ENCODE measurements at regions not wholly inside any gene's neighbourhood (a gene's known extent, or its start where the extent isn't known, plus 50 kb on each side); places are given as distances from the start of the nearest gene placed in this dataset.

DNA sequence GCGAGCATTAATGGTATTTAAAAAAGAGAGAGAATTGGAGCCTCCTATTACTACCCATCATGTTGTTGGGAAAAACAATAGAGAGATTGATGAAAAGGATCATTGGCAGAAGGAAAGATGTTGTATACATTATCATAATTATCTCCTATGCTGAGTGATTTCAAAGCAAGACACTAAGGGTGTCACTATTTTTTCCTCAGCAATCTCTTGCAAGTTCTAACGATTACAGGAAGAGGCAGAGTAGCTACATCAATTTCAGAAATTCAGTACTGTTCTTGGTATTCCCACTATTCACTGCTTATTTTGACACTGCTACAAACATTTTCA lies 891.2 kb downstream of the C6orf118 start:
- in situ Hi-C loops (cut with MboI; ENCODE audit: low sequenced_read_pairs) (no loop called here), dilution Hi-C loops (cut with HindIII; ENCODE audit: low sequenced_read_pairs, unreplicated experiment) (no loop called here), intact Hi-C loops (cut with micrococcal nuclease) (no loop called here)
- Histone ChIP-seq H3K36me3 (ENCODE audit: control insufficient read depth, insufficient read depth, low read length) (no peaks in the 10 kb centered on the region), H2BK20ac (ENCODE audit: low read depth, low read length) (no peak overlapping the region), H3K79me1 (ENCODE audit: low read depth in 1 of 2, low read length in 2 of 2) (no peaks in the 10 kb centered on the region), H4K5ac (ENCODE audit: low read depth, low read length) (no peak overlapping the region), H3K14ac (replicated peaks; ENCODE audit: low read depth, low read length) (no peak overlapping the region), H4K8ac (ENCODE audit: low read depth in 2 of 2, low read length in 2 of 2) (no peak overlapping the region), H3K27me3 (ENCODE audit: control insufficient read depth, insufficient read depth, low read length) (no peaks in the 10 kb centered on the region), H3K9me1 (ENCODE audit: insufficient read depth, low read length) (no peaks in the 10 kb centered on the region), H3K9me3 (ENCODE audit: control insufficient read depth, insufficient read depth, low read length) (peaks cover 15% of the 10 kb centered on the region), H3K9ac (ENCODE audit: low read depth, low read length) (no peak overlapping the region), H2BK120ac (ENCODE audit: low read depth, low read length) (no peak overlapping the region), H3K18ac (ENCODE audit: low read depth, low read length) (no peak overlapping the region), H3K4ac (ENCODE audit: low read depth, low read length) (no peak overlapping the region), H3K4me3 (ENCODE audit: insufficient read depth, low read depth, low read length) (no peak overlapping the region), H3K4me2 (ENCODE audit: low read depth, low read length) (no peak overlapping the region), H2BK5ac (ENCODE audit: low read depth, low read length, poor library complexity, severe bottlenecking) (no peak overlapping the region), H2AK5ac (ENCODE audit: low read depth, low read length) (no peak overlapping the region), H3K56ac (ENCODE audit: extremely low read depth, insufficient read depth, low read length) (no peak overlapping the region), H2AK9ac (replicated peaks; ENCODE audit: low read depth, low read length, poor library complexity) (no peak overlapping the region), H3K27ac (ENCODE audit: insufficient read depth, low read length) (no peak overlapping the region), H4K20me1 (ENCODE audit: insufficient read depth, low read length) (no peaks in the 10 kb centered on the region), H4K91ac (ENCODE audit: insufficient read depth, low read depth, low read length) (no peak overlapping the region), H3K4me1 (ENCODE audit: control insufficient read depth, insufficient read depth, low read length) (no peaks in the 10 kb centered on the region), H2BK15ac (ENCODE audit: low read depth, low read length) (no peak overlapping the region), H2AFZ (replicated peaks; ENCODE audit: low read length, poor library complexity) (no peak overlapping the region), H3K23ac (ENCODE audit: low read depth, low read length) (no peak overlapping the region)
- 20% methylated on average over 1 of the region's 2 CpGs; no CpG with 5 or more reads in 1 of the 2 experiments for WGBS, 2 experiments (ENCODE audit: extremely low coverage in 2 of 2, insufficient read length in 1 of 2)
- TF ChIP-seq CHD1 (IDR thresholded peaks at IDR 0.05; ENCODE audit: low read depth, low read length), result no peak
- TF ChIP-seq, protein P1, sequence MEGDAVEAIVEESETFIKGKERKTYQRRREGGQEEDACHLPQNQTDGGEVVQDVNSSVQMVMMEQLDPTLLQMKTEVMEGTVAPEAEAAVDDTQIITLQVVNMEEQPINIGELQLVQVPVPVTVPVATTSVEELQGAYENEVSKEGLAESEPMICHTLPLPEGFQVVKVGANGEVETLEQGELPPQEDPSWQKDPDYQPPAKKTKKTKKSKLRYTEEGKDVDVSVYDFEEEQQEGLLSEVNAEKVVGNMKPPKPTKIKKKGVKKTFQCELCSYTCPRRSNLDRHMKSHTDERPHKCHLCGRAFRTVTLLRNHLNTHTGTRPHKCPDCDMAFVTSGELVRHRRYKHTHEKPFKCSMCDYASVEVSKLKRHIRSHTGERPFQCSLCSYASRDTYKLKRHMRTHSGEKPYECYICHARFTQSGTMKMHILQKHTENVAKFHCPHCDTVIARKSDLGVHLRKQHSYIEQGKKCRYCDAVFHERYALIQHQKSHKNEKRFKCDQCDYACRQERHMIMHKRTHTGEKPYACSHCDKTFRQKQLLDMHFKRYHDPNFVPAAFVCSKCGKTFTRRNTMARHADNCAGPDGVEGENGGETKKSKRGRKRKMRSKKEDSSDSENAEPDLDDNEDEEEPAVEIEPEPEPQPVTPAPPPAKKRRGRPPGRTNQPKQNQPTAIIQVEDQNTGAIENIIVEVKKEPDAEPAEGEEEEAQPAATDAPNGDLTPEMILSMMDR (conservative IDR thresholded peaks at IDR 0.05; ENCODE audit: low read depth, low read length), result no peak
- no peak for TF ChIP-seq NFE2L2 (IDR thresholded peaks at IDR 0.05; ENCODE audit: low read depth, low read length)
- no peak for TF ChIP-seq CEBPB (IDR thresholded peaks at IDR 0.05; ENCODE audit: low read depth, low read length)
- no peak for TF ChIP-seq POLR2A (IDR thresholded peaks at IDR 0.05; ENCODE audit: low read depth, low read length)
- DNase-seq (no peak), ATAC-seq (ENCODE audit: low read depth) (no peak)
- POLR2A ChIA-PET (ENCODE audit: unreplicated experiment), result no interaction called here
- CTCF ChIA-PET, result no interaction called here
- no TSS peak for BruUV-seq (replicated peaks)

All from IMR-90 (cell line).